WTC11 (cell line): ENCODE measurements at regions not wholly inside any gene's neighbourhood (a gene's known extent, or its start where the extent isn't known, plus 50 kb on each side); places are given as distances from the start of the nearest gene placed in this dataset.

Source experiments
- ATAC-seq: fragments of 200-7000 bp; cut with Tn5 transposase; 2 replicates; pipeline ENCODE4 v1.10.0; 2021; ENCODE audit warnings: mild to moderate bottlenecking, moderate library complexity
- CTCF ChIA-PET: fragments of 300-600 bp; sonication (Branson Sonifier 250); formaldehyde crosslinking; loops from one replicate; lab custom pipeline; 2021; ENCODE audit warnings: antibody characterized with exemption; lab: Charles Lee
- POLR2A ChIA-PET: fragments of 350-600 bp; sonication (Branson Sonifier 250); formaldehyde crosslinking; loops from one replicate; lab custom pipeline; 2021; ENCODE audit warnings: antibody characterized with exemption; lab: Charles Lee
- DNase-seq: peaks from one replicate; pipeline ENCODE4 v3.0.0; 2021; ENCODE audit warnings: low spot score
- H3K27ac Mint-ChIP-seq: 2 replicates; pipeline ENCODE4 v1.8.0; 2021; ENCODE audit warnings: mixed read lengths
- H3K27me3 Mint-ChIP-seq: 2 replicates; pipeline ENCODE4 v1.8.0; 2021; ENCODE audit warnings: low read depth, mild to moderate bottlenecking, moderate library complexity, mixed read lengths
- H3K36me3 Mint-ChIP-seq: 2 replicates; pipeline ENCODE4 v1.8.0; 2021; ENCODE audit warnings: mixed read lengths
- H3K4me1 Mint-ChIP-seq: 2 replicates; pipeline ENCODE4 v1.8.0; 2022; ENCODE audit warnings: mixed read lengths
- H3K4me3 Mint-ChIP-seq: 2 replicates; pipeline ENCODE4 v1.8.0; 2021; ENCODE audit warnings: mild to moderate bottlenecking, moderate library complexity, mixed read lengths
- H3K9me3 Mint-ChIP-seq: 2 replicates; pipeline ENCODE4 v1.8.0; 2021; ENCODE audit warnings: mixed read lengths
- AFF4 ChIP-seq: sonication (generic); formaldehyde crosslinking; IDR thresholded peaks from 2 replicates; pipeline ENCODE4 v1.8.1; 2023; ENCODE audit warnings: mild to moderate bottlenecking, missing genetic modification reagents, borderline replicate concordance
- CREB1 ChIP-seq: sonication (generic); formaldehyde crosslinking; IDR thresholded peaks from 2 replicates; pipeline ENCODE4 v1.8.0; 2023; ENCODE audit warnings: mild to moderate bottlenecking, missing genetic modification reagents
- NFE2L1 ChIP-seq: sonication (generic); formaldehyde crosslinking; IDR thresholded peaks from 2 replicates; pipeline ENCODE4 v1.8.1; 2023; ENCODE audit warnings: missing genetic modification reagents
- PRRX2 ChIP-seq: fragments of 250-450 bp; sonication (Bioruptor Pico); IDR thresholded peaks from 2 replicates; pipeline ENCODE4 v1.8.0; 2021; ENCODE audit warnings: mild to moderate bottlenecking
- ZBTB43 ChIP-seq: sonication (generic); formaldehyde crosslinking; IDR thresholded peaks from 2 replicates; pipeline ENCODE4 v1.8.1; 2023; ENCODE audit warnings: mild to moderate bottlenecking, missing genetic modification reagents
- TF ChIP-seq, protein P1 (sequence below): sonication (generic); formaldehyde crosslinking; IDR thresholded peaks from 2 replicates; pipeline ENCODE4 v1.8.1; 2023; ENCODE audit warnings: mild to moderate bottlenecking, missing genetic modification reagents, moderate library complexity
- TF ChIP-seq, protein P2 (sequence below): sonication (generic); formaldehyde crosslinking; IDR thresholded peaks from 2 replicates; pipeline ENCODE4 v1.8.0; 2022; ENCODE audit warnings: mild to moderate bottlenecking, missing genetic modification reagents
- TF ChIP-seq, protein P3 (sequence below): sonication (generic); formaldehyde crosslinking; IDR thresholded peaks from 2 replicates; pipeline ENCODE4 v1.8.0; 2023; ENCODE audit warnings: missing genetic modification reagents
- TF ChIP-seq, protein P4 (sequence below): sonication (generic); formaldehyde crosslinking; IDR thresholded peaks from 2 replicates; pipeline ENCODE4 v1.8.0; 2023; ENCODE audit warnings: mild to moderate bottlenecking, missing genetic modification reagents
- TF ChIP-seq, protein P5 (sequence below): sonication (generic); formaldehyde crosslinking; IDR thresholded peaks from 2 replicates; pipeline ENCODE4 v1.8.0; 2023; ENCODE audit warnings: missing genetic modification reagents, mild to moderate bottlenecking, borderline replicate concordance

GRCh38 chr18:27746241-27746640 lies 430.7 kb downstream of the CDH2 start (continued):
- TF ChIP-seq, protein P1, sequence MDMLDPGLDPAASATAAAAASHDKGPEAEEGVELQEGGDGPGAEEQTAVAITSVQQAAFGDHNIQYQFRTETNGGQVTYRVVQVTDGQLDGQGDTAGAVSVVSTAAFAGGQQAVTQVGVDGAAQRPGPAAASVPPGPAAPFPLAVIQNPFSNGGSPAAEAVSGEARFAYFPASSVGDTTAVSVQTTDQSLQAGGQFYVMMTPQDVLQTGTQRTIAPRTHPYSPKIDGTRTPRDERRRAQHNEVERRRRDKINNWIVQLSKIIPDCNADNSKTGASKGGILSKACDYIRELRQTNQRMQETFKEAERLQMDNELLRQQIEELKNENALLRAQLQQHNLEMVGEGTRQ: no peak
- TF ChIP-seq, protein P2, sequence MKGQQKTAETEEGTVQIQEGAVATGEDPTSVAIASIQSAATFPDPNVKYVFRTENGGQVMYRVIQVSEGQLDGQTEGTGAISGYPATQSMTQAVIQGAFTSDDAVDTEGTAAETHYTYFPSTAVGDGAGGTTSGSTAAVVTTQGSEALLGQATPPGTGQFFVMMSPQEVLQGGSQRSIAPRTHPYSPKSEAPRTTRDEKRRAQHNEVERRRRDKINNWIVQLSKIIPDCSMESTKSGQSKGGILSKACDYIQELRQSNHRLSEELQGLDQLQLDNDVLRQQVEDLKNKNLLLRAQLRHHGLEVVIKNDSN (CRISPR knock-in tag): no peak
- TF ChIP-seq, all 79 proteins: peak for 0

DNA sequence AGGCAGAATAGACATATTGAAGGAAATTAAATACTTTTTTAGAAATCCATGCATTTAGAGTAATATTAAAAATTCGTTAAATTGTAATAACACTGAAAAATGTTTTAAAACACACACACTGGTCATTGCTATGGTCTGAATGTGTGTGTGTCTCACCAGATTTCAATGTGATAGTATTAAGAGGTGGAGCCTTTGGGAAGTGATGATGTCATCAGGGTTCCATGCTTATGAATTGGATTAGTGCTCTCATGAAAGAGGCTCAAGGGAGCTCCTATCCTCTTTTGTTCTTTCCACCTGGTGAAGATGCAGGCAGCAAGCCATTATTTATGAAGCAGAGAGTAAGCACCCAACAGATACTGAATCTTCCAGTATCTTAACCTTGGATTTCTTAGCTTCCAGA lies 441.8 kb downstream of the CDH2 start:
- ATAC-seq: no peak
- no peak for TF ChIP-seq NFE2L1 (CRISPR knock-in tag)
- no peak for TF ChIP-seq AFF4
- TF ChIP-seq, protein P3, sequence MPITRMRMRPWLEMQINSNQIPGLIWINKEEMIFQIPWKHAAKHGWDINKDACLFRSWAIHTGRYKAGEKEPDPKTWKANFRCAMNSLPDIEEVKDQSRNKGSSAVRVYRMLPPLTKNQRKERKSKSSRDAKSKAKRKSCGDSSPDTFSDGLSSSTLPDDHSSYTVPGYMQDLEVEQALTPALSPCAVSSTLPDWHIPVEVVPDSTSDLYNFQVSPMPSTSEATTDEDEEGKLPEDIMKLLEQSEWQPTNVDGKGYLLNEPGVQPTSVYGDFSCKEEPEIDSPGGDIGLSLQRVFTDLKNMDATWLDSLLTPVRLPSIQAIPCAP (CRISPR knock-in tag): no peak
- CTCF ChIA-PET: no interaction called here
- H3K36me3 Mint-ChIP-seq: peaks cover 7% of the 10 kb centered on the region
- no peak for DNase-seq
- peaks cover 5% of the 10 kb centered on the region for H3K9me3 Mint-ChIP-seq
- no peak overlapping the region for H3K27ac Mint-ChIP-seq
- POLR2A ChIA-PET: no interaction called here
- H3K4me1 Mint-ChIP-seq: no peaks in the 10 kb centered on the region
- no peaks in the 10 kb centered on the region for H3K27me3 Mint-ChIP-seq
- no peak overlapping the region for H3K4me3 Mint-ChIP-seq

DNA sequence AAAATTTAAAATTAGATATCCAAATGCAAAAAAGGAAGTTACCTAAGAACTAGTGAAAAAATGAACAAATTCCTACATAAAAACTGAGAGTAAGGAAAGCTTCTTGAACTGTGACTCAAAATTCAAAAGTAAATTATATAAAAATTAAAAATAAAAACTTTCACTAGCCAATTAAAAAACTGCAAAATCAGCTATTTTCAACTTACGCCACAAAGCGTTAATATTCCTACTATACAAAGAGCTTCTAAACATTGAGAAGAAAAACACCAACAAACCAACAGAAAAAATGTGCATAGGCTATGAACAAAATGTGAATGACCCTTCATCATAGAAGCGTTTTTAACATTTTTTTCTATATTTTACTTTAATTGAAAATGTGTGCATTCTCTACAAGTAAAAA lies 445.7 kb downstream of the CDH2 start:
- H3K9me3 Mint-ChIP-seq: peaks cover 27% of the 10 kb centered on the region
- H3K4me1 Mint-ChIP-seq: no peaks in the 10 kb centered on the region
- H3K27me3 Mint-ChIP-seq: no peaks in the 10 kb centered on the region; the same call in 1 of the 2 replicates
- no peak overlapping the region for H3K4me3 Mint-ChIP-seq
- peaks cover 21% of the 10 kb centered on the region for H3K36me3 Mint-ChIP-seq
- POLR2A ChIA-PET: no interaction called here
- no peak for TF ChIP-seq PRRX2 (CRISPR knock-in tag)
- DNase-seq (no peak), ATAC-seq (no peak)
- no peak overlapping the region for H3K27ac Mint-ChIP-seq
- CTCF ChIA-PET: interaction anchor here (2.5 kb wide), 1 partner anchor 19 kb away, joined by 12 read pairs; no protein-coding TSS in a partner anchor

DNA sequence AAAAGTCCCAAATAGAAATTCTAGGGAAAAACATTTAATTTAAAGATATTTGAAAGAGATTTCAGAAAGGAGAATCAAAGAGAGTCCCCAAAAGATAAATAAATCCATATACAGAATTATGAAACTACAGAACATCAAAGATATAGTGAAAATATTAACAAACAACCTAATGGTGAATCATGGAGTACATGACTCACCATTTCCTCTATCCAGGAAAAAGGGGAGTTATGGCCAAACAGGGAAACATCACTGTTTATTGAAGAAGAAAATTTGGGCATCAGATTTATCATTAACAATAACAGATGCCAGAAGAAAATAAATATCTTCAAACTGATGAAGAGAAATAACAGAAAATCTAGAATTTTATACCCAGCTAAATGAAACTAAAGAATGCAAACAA lies 448.3 kb downstream of the CDH2 start:
- Mint-ChIP-seq H3K27me3 (no peaks in the 10 kb centered on the region; the same call in 1 of the 2 replicates), H3K9me3 (peaks cover 31% of the 10 kb centered on the region), H3K4me1 (peaks cover 9% of the 10 kb centered on the region), H3K36me3 (peaks cover 21% of the 10 kb centered on the region), H3K4me3 (no peak overlapping the region), H3K27ac (no peak overlapping the region)
- POLR2A ChIA-PET: no interaction called here
- CTCF ChIA-PET: interaction anchor here (2.6 kb wide), 1 partner anchor 21 kb away, joined by 6 read pairs; no protein-coding TSS in a partner anchor
- no peak for ATAC-seq
- DNase-seq: no peak
- TF ChIP-seq, protein P4, sequence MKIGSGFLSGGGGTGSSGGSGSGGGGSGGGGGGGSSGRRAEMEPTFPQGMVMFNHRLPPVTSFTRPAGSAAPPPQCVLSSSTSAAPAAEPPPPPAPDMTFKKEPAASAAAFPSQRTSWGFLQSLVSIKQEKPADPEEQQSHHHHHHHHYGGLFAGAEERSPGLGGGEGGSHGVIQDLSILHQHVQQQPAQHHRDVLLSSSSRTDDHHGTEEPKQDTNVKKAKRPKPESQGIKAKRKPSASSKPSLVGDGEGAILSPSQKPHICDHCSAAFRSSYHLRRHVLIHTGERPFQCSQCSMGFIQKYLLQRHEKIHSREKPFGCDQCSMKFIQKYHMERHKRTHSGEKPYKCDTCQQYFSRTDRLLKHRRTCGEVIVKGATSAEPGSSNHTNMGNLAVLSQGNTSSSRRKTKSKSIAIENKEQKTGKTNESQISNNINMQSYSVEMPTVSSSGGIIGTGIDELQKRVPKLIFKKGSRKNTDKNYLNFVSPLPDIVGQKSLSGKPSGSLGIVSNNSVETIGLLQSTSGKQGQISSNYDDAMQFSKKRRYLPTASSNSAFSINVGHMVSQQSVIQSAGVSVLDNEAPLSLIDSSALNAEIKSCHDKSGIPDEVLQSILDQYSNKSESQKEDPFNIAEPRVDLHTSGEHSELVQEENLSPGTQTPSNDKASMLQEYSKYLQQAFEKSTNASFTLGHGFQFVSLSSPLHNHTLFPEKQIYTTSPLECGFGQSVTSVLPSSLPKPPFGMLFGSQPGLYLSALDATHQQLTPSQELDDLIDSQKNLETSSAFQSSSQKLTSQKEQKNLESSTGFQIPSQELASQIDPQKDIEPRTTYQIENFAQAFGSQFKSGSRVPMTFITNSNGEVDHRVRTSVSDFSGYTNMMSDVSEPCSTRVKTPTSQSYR (CRISPR knock-in tag): no peak
- TF ChIP-seq, protein P5, sequence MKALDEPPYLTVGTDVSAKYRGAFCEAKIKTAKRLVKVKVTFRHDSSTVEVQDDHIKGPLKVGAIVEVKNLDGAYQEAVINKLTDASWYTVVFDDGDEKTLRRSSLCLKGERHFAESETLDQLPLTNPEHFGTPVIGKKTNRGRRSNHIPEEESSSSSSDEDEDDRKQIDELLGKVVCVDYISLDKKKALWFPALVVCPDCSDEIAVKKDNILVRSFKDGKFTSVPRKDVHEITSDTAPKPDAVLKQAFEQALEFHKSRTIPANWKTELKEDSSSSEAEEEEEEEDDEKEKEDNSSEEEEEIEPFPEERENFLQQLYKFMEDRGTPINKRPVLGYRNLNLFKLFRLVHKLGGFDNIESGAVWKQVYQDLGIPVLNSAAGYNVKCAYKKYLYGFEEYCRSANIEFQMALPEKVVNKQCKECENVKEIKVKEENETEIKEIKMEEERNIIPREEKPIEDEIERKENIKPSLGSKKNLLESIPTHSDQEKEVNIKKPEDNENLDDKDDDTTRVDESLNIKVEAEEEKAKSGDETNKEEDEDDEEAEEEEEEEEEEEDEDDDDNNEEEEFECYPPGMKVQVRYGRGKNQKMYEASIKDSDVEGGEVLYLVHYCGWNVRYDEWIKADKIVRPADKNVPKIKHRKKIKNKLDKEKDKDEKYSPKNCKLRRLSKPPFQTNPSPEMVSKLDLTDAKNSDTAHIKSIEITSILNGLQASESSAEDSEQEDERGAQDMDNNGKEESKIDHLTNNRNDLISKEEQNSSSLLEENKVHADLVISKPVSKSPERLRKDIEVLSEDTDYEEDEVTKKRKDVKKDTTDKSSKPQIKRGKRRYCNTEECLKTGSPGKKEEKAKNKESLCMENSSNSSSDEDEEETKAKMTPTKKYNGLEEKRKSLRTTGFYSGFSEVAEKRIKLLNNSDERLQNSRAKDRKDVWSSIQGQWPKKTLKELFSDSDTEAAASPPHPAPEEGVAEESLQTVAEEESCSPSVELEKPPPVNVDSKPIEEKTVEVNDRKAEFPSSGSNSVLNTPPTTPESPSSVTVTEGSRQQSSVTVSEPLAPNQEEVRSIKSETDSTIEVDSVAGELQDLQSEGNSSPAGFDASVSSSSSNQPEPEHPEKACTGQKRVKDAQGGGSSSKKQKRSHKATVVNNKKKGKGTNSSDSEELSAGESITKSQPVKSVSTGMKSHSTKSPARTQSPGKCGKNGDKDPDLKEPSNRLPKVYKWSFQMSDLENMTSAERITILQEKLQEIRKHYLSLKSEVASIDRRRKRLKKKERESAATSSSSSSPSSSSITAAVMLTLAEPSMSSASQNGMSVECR (CRISPR knock-in tag): no peak
- no peak for TF ChIP-seq ZBTB43 (CRISPR knock-in tag)
- TF ChIP-seq CREB1 (CRISPR knock-in tag): no peak
